ENCODE measurements at regions not wholly inside any gene's neighbourhood (a gene's known extent, or its start where the extent isn't known, plus 50 kb on each side); places are given as distances from the start of the nearest gene placed in this dataset.

DNA sequence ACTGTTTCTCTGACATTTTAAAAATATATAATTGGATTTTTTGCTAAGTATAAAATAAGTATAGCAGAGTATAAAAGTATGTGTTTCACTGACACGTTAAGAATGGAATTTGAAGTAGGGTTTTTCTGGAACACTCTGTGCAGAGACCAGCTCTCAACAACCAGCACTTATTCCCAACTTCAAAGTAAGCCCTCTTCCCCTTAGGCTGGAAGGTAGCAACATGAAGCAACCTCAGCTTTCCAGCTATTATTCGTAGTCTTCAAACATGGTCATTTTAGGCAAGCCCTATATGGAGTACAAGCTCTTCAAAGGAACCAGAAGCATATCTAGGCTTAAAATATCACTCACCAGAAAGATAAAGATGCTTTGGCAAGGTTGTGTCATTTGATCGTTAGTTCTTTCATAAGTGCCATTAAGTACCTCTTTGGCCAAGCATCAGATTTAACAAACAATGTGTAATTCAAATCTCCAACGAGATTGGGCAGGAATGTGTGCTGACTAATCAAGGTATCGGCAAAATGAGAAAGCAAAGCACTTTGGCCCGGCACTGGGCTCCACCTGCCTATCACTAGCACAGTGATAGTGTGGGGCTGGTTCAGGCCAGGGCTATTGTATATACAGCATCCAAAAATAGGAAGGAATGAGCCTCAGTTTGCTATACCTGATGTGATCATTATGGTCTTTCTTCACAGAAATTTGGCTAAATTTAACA is 95.9 kb upstream of the FREM2 start:
- H3K4me1 Mint-ChIP-seq: no peaks in the 10 kb centered on the region
- H3K4me3 Mint-ChIP-seq: no peak overlapping the region
- no peaks in the 10 kb centered on the region for H3K27me3 Mint-ChIP-seq (ENCODE audit: low read depth)
- TF ChIP-seq, protein P1, sequence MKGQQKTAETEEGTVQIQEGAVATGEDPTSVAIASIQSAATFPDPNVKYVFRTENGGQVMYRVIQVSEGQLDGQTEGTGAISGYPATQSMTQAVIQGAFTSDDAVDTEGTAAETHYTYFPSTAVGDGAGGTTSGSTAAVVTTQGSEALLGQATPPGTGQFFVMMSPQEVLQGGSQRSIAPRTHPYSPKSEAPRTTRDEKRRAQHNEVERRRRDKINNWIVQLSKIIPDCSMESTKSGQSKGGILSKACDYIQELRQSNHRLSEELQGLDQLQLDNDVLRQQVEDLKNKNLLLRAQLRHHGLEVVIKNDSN (CRISPR knock-in tag; IDR thresholded peaks at IDR 0.05): no peak
- no peak for TF ChIP-seq ZNF416 (CRISPR knock-in tag; IDR thresholded peaks at IDR 0.05)
- TF ChIP-seq ZNF138 (CRISPR knock-in tag; conservative IDR thresholded peaks at IDR 0.05): no peak
- no peak for TF ChIP-seq TCF7 (CRISPR knock-in tag; IDR thresholded peaks at IDR 0.05; ENCODE audit: low read depth)
- TF ChIP-seq, protein P2, sequence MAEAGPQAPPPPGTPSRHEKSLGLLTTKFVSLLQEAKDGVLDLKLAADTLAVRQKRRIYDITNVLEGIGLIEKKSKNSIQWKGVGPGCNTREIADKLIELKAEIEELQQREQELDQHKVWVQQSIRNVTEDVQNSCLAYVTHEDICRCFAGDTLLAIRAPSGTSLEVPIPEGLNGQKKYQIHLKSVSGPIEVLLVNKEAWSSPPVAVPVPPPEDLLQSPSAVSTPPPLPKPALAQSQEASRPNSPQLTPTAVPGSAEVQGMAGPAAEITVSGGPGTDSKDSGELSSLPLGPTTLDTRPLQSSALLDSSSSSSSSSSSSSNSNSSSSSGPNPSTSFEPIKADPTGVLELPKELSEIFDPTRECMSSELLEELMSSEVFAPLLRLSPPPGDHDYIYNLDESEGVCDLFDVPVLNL (CRISPR knock-in tag; IDR thresholded peaks at IDR 0.05; ENCODE audit: borderline replicate concordance, low read depth): no peak
- TF ChIP-seq, protein P3, sequence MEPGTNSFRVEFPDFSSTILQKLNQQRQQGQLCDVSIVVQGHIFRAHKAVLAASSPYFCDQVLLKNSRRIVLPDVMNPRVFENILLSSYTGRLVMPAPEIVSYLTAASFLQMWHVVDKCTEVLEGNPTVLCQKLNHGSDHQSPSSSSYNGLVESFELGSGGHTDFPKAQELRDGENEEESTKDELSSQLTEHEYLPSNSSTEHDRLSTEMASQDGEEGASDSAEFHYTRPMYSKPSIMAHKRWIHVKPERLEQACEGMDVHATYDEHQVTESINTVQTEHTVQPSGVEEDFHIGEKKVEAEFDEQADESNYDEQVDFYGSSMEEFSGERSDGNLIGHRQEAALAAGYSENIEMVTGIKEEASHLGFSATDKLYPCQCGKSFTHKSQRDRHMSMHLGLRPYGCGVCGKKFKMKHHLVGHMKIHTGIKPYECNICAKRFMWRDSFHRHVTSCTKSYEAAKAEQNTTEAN (CRISPR knock-in tag; IDR thresholded peaks at IDR 0.05): no peak
- TF ChIP-seq ZNF121 (CRISPR knock-in tag; IDR thresholded peaks at IDR 0.05): no peak
- TF ChIP-seq, protein P4, sequence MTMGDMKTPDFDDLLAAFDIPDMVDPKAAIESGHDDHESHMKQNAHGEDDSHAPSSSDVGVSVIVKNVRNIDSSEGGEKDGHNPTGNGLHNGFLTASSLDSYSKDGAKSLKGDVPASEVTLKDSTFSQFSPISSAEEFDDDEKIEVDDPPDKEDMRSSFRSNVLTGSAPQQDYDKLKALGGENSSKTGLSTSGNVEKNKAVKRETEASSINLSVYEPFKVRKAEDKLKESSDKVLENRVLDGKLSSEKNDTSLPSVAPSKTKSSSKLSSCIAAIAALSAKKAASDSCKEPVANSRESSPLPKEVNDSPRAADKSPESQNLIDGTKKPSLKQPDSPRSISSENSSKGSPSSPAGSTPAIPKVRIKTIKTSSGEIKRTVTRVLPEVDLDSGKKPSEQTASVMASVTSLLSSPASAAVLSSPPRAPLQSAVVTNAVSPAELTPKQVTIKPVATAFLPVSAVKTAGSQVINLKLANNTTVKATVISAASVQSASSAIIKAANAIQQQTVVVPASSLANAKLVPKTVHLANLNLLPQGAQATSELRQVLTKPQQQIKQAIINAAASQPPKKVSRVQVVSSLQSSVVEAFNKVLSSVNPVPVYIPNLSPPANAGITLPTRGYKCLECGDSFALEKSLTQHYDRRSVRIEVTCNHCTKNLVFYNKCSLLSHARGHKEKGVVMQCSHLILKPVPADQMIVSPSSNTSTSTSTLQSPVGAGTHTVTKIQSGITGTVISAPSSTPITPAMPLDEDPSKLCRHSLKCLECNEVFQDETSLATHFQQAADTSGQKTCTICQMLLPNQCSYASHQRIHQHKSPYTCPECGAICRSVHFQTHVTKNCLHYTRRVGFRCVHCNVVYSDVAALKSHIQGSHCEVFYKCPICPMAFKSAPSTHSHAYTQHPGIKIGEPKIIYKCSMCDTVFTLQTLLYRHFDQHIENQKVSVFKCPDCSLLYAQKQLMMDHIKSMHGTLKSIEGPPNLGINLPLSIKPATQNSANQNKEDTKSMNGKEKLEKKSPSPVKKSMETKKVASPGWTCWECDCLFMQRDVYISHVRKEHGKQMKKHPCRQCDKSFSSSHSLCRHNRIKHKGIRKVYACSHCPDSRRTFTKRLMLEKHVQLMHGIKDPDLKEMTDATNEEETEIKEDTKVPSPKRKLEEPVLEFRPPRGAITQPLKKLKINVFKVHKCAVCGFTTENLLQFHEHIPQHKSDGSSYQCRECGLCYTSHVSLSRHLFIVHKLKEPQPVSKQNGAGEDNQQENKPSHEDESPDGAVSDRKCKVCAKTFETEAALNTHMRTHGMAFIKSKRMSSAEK (CRISPR knock-in tag; IDR thresholded peaks at IDR 0.05; ENCODE audit: borderline replicate concordance): no peak
- TF ChIP-seq, protein P5, sequence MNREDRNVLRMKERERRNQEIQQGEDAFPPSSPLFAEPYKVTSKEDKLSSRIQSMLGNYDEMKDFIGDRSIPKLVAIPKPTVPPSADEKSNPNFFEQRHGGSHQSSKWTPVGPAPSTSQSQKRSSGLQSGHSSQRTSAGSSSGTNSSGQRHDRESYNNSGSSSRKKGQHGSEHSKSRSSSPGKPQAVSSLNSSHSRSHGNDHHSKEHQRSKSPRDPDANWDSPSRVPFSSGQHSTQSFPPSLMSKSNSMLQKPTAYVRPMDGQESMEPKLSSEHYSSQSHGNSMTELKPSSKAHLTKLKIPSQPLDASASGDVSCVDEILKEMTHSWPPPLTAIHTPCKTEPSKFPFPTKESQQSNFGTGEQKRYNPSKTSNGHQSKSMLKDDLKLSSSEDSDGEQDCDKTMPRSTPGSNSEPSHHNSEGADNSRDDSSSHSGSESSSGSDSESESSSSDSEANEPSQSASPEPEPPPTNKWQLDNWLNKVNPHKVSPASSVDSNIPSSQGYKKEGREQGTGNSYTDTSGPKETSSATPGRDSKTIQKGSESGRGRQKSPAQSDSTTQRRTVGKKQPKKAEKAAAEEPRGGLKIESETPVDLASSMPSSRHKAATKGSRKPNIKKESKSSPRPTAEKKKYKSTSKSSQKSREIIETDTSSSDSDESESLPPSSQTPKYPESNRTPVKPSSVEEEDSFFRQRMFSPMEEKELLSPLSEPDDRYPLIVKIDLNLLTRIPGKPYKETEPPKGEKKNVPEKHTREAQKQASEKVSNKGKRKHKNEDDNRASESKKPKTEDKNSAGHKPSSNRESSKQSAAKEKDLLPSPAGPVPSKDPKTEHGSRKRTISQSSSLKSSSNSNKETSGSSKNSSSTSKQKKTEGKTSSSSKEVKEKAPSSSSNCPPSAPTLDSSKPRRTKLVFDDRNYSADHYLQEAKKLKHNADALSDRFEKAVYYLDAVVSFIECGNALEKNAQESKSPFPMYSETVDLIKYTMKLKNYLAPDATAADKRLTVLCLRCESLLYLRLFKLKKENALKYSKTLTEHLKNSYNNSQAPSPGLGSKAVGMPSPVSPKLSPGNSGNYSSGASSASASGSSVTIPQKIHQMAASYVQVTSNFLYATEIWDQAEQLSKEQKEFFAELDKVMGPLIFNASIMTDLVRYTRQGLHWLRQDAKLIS (CRISPR knock-in tag; IDR thresholded peaks at IDR 0.05; ENCODE audit: borderline replicate concordance): no peak
- TF ChIP-seq, protein P6, sequence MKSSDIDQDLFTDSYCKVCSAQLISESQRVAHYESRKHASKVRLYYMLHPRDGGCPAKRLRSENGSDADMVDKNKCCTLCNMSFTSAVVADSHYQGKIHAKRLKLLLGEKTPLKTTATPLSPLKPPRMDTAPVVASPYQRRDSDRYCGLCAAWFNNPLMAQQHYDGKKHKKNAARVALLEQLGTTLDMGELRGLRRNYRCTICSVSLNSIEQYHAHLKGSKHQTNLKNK (CRISPR knock-in tag; IDR thresholded peaks at IDR 0.05): no peak
- TF ChIP-seq, protein P7, sequence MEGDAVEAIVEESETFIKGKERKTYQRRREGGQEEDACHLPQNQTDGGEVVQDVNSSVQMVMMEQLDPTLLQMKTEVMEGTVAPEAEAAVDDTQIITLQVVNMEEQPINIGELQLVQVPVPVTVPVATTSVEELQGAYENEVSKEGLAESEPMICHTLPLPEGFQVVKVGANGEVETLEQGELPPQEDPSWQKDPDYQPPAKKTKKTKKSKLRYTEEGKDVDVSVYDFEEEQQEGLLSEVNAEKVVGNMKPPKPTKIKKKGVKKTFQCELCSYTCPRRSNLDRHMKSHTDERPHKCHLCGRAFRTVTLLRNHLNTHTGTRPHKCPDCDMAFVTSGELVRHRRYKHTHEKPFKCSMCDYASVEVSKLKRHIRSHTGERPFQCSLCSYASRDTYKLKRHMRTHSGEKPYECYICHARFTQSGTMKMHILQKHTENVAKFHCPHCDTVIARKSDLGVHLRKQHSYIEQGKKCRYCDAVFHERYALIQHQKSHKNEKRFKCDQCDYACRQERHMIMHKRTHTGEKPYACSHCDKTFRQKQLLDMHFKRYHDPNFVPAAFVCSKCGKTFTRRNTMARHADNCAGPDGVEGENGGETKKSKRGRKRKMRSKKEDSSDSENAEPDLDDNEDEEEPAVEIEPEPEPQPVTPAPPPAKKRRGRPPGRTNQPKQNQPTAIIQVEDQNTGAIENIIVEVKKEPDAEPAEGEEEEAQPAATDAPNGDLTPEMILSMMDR (IDR thresholded peaks at IDR 0.05): no peak
- no peak for TF ChIP-seq TP53 (CRISPR knock-in tag; IDR thresholded peaks at IDR 0.05)
- TF ChIP-seq, protein P8, sequence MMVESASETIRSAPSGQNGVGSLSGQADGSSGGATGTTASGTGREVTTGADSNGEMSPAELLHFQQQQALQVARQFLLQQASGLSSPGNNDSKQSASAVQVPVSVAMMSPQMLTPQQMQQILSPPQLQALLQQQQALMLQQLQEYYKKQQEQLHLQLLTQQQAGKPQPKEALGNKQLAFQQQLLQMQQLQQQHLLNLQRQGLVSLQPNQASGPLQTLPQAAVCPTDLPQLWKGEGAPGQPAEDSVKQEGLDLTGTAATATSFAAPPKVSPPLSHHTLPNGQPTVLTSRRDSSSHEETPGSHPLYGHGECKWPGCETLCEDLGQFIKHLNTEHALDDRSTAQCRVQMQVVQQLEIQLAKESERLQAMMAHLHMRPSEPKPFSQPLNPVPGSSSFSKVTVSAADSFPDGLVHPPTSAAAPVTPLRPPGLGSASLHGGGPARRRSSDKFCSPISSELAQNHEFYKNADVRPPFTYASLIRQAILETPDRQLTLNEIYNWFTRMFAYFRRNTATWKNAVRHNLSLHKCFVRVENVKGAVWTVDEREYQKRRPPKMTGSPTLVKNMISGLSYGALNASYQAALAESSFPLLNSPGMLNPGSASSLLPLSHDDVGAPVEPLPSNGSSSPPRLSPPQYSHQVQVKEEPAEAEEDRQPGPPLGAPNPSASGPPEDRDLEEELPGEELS (CRISPR knock-in tag; IDR thresholded peaks at IDR 0.05): no peak
- ChIA-PET POLR2A (no interaction called here), CTCF (no interaction called here)
- no peak for ATAC-seq
- no peak for DNase-seq (ENCODE audit: low spot score)
- H3K36me3 Mint-ChIP-seq: no peaks in the 10 kb centered on the region
- H3K9me3 Mint-ChIP-seq: peaks cover 10% of the 10 kb centered on the region
- H3K27ac Mint-ChIP-seq: no peak overlapping the region
